Vagina (tissue), 2 donors: ENCODE measurements at regions not wholly inside any gene's neighbourhood (a gene's known extent, or its start where the extent isn't known, plus 50 kb on each side); places are given as distances from the start of the nearest gene placed in this dataset.
A peak's percentile ranks its signal among the peaks of the same experiment; 100 is the strongest.

ENCODE experiments used
- DNase-seq, 2 donors: peaks; one replicate each; pipeline ENCODE4 v3.0.0-alpha.2; 2017; ENCODE audit errors: extremely low spot score in 2 of 2
- H3K27ac ChIP-seq: fragments of 200-600 bp; sonication (generic); one replicate; pipeline ENCODE4 v1.5.1; 2019
- H3K27me3 ChIP-seq: fragments of 200-600 bp; sonication (generic); one replicate; pipeline ENCODE4 v1.5.1; 2019
- H3K36me3 ChIP-seq, 2 donors: fragments of 200-600 bp; sonication (generic); one replicate each; pipeline ENCODE4 v1.5.1; 2017 to 2019
- H3K4me1 ChIP-seq: fragments of 200-600 bp; sonication (generic); one replicate; pipeline ENCODE4 v1.5.1; 2019
- H3K4me3 ChIP-seq, 2 donors: fragments of 200-600 bp; sonication (generic); 1 replicate in 1 of 2; 2 replicates in 1 of 2; pipeline ENCODE4 v1.5.1; 2016 to 2019
- H3K9me3 ChIP-seq: fragments of 200-600 bp; sonication (generic); one replicate; pipeline ENCODE4 v1.5.1; 2019
- CTCF ChIP-seq, 3 experiments: fragments of 450-650 bp in 2 of 3; fragments of 200-600 bp in 1 of 3; sonication (generic) in 1 of 3; IDR thresholded peaks; one replicate each; pipeline ENCODE4 v1.5.1; 2017 to 2019; ENCODE audit warnings: antibody characterized with exemption in 3 of 3, mild to moderate bottlenecking in 2 of 3, moderate library complexity in 2 of 3
- POLR2A ChIP-seq, 2 donors: fragments of 450-650 bp; IDR thresholded peaks; one replicate each; pipeline ENCODE4 v1.6.1; 2017; ENCODE audit warnings: antibody characterized with exemption in 2 of 2, mild to moderate bottlenecking in 2 of 2, moderate library complexity in 2 of 2
- POLR2AphosphoS5 ChIP-seq, 2 donors: sonication (generic); formaldehyde crosslinking; IDR thresholded peaks; one replicate each; pipeline ENCODE4 v1.9.0; 2017; ENCODE audit warnings: antibody characterized with exemption in 2 of 2, mild to moderate bottlenecking in 2 of 2, low read depth in 1 of 2; ENCODE audit not compliant: insufficient read depth in 1 of 2
- intact Hi-C: fragments of 100-400 bp; cut with DNase I; formaldehyde crosslinking; loops from one replicate; pipeline ENCODE4 v1.15.1; 2023

- H3K36me3 ChIP-seq: no peaks in the 10 kb centered on the region
- H3K27ac ChIP-seq: no peak overlapping the region
- TF ChIP-seq POLR2A (IDR thresholded peaks at IDR 0.05): no peak
- no peak for TF ChIP-seq POLR2AphosphoS5 (IDR thresholded peaks at IDR 0.05; ENCODE audit: insufficient read depth in 1 of 2, low read depth in 1 of 2)
- TF ChIP-seq CTCF (IDR thresholded peaks at IDR 0.05): no peak
- H3K9me3 ChIP-seq: no peaks in the 10 kb centered on the region
- H3K27me3 ChIP-seq: no peaks in the 10 kb centered on the region
- H3K4me1 ChIP-seq: no peaks in the 10 kb centered on the region
- no peak for DNase-seq
- H3K4me3 ChIP-seq: no peak overlapping the region
- intact Hi-C loops: no loop called here
Measured at GRCh38 chr18:34972765-34973414, 68.3 kb upstream of the MAPRE2 start.

GRCh38 chr18:34976123-34976522, 65.1 kb upstream of the MAPRE2 start:
- no peaks in the 10 kb centered on the region for H3K9me3 ChIP-seq
- H3K4me3 ChIP-seq: peak overlapping the region; percentile 66 to 76
- peaks cover 17% of the 10 kb centered on the region for H3K4me1 ChIP-seq
- DNase-seq: no peak
- intact Hi-C loops: no loop called here
- no peak overlapping the region for H3K27ac ChIP-seq
- H3K36me3 ChIP-seq: no peaks in the 10 kb centered on the region
- TF ChIP-seq POLR2AphosphoS5 (IDR thresholded peaks at IDR 0.05; ENCODE audit: insufficient read depth in 1 of 2, low read depth in 1 of 2) (no peak), POLR2A (IDR thresholded peaks at IDR 0.05) (no peak), CTCF (IDR thresholded peaks at IDR 0.05) (no peak)
- no peaks in the 10 kb centered on the region for H3K27me3 ChIP-seq

GRCh38 chr18:34976534-34976898, 64.7 kb upstream of the MAPRE2 start:
- intact Hi-C loops: no loop called here
- Histone ChIP-seq H3K4me3 (peak overlapping the region; percentile 66 to 76), H3K27ac (no peak overlapping the region), H3K9me3 (no peaks in the 10 kb centered on the region), H3K4me1 (peaks cover 17% of the 10 kb centered on the region), H3K27me3 (no peaks in the 10 kb centered on the region), H3K36me3 (no peaks in the 10 kb centered on the region)
- no peak for TF ChIP-seq POLR2AphosphoS5 (IDR thresholded peaks at IDR 0.05; ENCODE audit: insufficient read depth in 1 of 2, low read depth in 1 of 2)
- TF ChIP-seq POLR2A (IDR thresholded peaks at IDR 0.05): no peak
- TF ChIP-seq CTCF (IDR thresholded peaks at IDR 0.05): no peak
- DNase-seq: no peak

GRCh38 chr18:34976899-34977837, 64.0 kb upstream of the MAPRE2 start:
- DNase-seq: no peak
- TF ChIP-seq POLR2A (IDR thresholded peaks at IDR 0.05) (no peak), POLR2AphosphoS5 (IDR thresholded peaks at IDR 0.05; ENCODE audit: insufficient read depth in 1 of 2, low read depth in 1 of 2) (peak in 1 of 2 donors; percentile 32)
- no peaks in the 10 kb centered on the region for H3K36me3 ChIP-seq
- peak overlapping the region; percentile 66 to 76 for H3K4me3 ChIP-seq
- peak overlapping the region; percentile 60 for H3K27ac ChIP-seq
- no peaks in the 10 kb centered on the region for H3K9me3 ChIP-seq
- H3K27me3 ChIP-seq: no peaks in the 10 kb centered on the region
- peaks cover 17% of the 10 kb centered on the region for H3K4me1 ChIP-seq
- intact Hi-C loops: no loop called here

- TF ChIP-seq POLR2A (IDR thresholded peaks at IDR 0.05): no peak
- TF ChIP-seq POLR2AphosphoS5 (IDR thresholded peaks at IDR 0.05; ENCODE audit: insufficient read depth in 1 of 2, low read depth in 1 of 2): no peak
- no peak for TF ChIP-seq CTCF (IDR thresholded peaks at IDR 0.05)
- peak overlapping the region; percentile 66 to 76 for H3K4me3 ChIP-seq
- H3K9me3 ChIP-seq: no peaks in the 10 kb centered on the region
- no peak for DNase-seq
- H3K36me3 ChIP-seq: no peaks in the 10 kb centered on the region
- no peaks in the 10 kb centered on the region for H3K27me3 ChIP-seq
- H3K27ac ChIP-seq: peak overlapping the region; percentile 60
- intact Hi-C loops: no loop called here
- H3K4me1 ChIP-seq: peaks cover 17% of the 10 kb centered on the region
Measured at GRCh38 chr18:34977838-34978532, 63.2 kb upstream of the MAPRE2 start.
